ENCODE measurements at regions not wholly inside any gene's neighbourhood (a gene's known extent, or its start where the extent isn't known, plus 50 kb on each side); places are given as distances from the start of the nearest gene placed in this dataset.

- no peak for TF ChIP-seq CTCF (IDR thresholded peaks at IDR 0.05)
- H3K9me3 Mint-ChIP-seq, result peaks cover 13% of the 10 kb centered on the region; the same call in 1 of the 2 replicates
- H3K4me1 Mint-ChIP-seq (ENCODE audit: low read depth), result no peaks in the 10 kb centered on the region
- no peak overlapping the region for H3K4me3 Mint-ChIP-seq
- H3K27ac Mint-ChIP-seq, result no peak overlapping the region
- no peaks in the 10 kb centered on the region; the same call in 1 of the 2 replicates for H3K27me3 Mint-ChIP-seq (ENCODE audit: insufficient read depth)
- DNase-seq, result no peak
- H3K36me3 Mint-ChIP-seq (ENCODE audit: low read depth), result no peaks in the 10 kb centered on the region
Measured at GRCh38 chr10:2800178-2800577, 267.2 kb upstream of the PFKP start.

GRCh38 chr10:2798336-2799022 is 268.9 kb upstream of the PFKP start:
- H3K27me3 Mint-ChIP-seq (ENCODE audit: insufficient read depth), result no peaks in the 10 kb centered on the region; the same call in 1 of the 2 replicates
- no peak overlapping the region for H3K27ac Mint-ChIP-seq
- no peak overlapping the region for H3K4me3 Mint-ChIP-seq
- peaks cover 13% of the 10 kb centered on the region; the same call in 1 of the 2 replicates for H3K9me3 Mint-ChIP-seq
- no peak for TF ChIP-seq CTCF (IDR thresholded peaks at IDR 0.05)
- H3K36me3 Mint-ChIP-seq (ENCODE audit: low read depth), result no peaks in the 10 kb centered on the region
- DNase-seq, result no peak
- no peaks in the 10 kb centered on the region for H3K4me1 Mint-ChIP-seq (ENCODE audit: low read depth)

GRCh38 chr10:2791774-2792443 is 275.4 kb upstream of the PFKP start:
- peaks cover 14% of the 10 kb centered on the region; the same call in 1 of the 2 replicates for H3K9me3 Mint-ChIP-seq
- H3K27me3 Mint-ChIP-seq (ENCODE audit: insufficient read depth), result no peaks in the 10 kb centered on the region; the same call in 1 of the 2 replicates
- no peak for TF ChIP-seq CTCF (IDR thresholded peaks at IDR 0.05)
- no peak overlapping the region for H3K4me3 Mint-ChIP-seq
- no peak overlapping the region for H3K27ac Mint-ChIP-seq
- no peak for DNase-seq
- no peaks in the 10 kb centered on the region for H3K36me3 Mint-ChIP-seq (ENCODE audit: low read depth)
- H3K4me1 Mint-ChIP-seq (ENCODE audit: low read depth), result no peaks in the 10 kb centered on the region

GRCh38 chr10:2790396-2791188 is 276.8 kb upstream of the PFKP start:
- Mint-ChIP-seq H3K9me3 (peaks cover 7% of the 10 kb centered on the region; the same call in 1 of the 2 replicates), H3K36me3 (ENCODE audit: low read depth) (no peaks in the 10 kb centered on the region), H3K4me1 (ENCODE audit: low read depth) (no peaks in the 10 kb centered on the region), H3K27me3 (ENCODE audit: insufficient read depth) (no peaks in the 10 kb centered on the region; the same call in 1 of the 2 replicates), H3K27ac (no peak overlapping the region), H3K4me3 (no peak overlapping the region)
- DNase-seq, result no peak
- no peak for TF ChIP-seq CTCF (IDR thresholded peaks at IDR 0.05)

GRCh38 chr10:2786251-2786650 is 281.1 kb upstream of the PFKP start:
- H3K27ac Mint-ChIP-seq, result no peak overlapping the region
- peaks cover 48% of the 10 kb centered on the region for H3K9me3 Mint-ChIP-seq
- no peaks in the 10 kb centered on the region for H3K4me1 Mint-ChIP-seq (ENCODE audit: low read depth)
- TF ChIP-seq CTCF (IDR thresholded peaks at IDR 0.05), result no peak
- no peaks in the 10 kb centered on the region for H3K36me3 Mint-ChIP-seq (ENCODE audit: low read depth)
- no peak overlapping the region for H3K4me3 Mint-ChIP-seq
- no peak for DNase-seq
- H3K27me3 Mint-ChIP-seq (ENCODE audit: insufficient read depth), result peaks cover 3% of the 10 kb centered on the region

Data from HFFc6 (cell line).